SU-DHL-6 (cell line): ENCODE measurements at regions not wholly inside any gene's neighbourhood (a gene's known extent, or its start where the extent isn't known, plus 50 kb on each side); places are given as distances from the start of the nearest gene placed in this dataset.

Source experiments
- H2AFZ ChIP-seq: fragments of 200-600 bp; sonication (generic); 2 replicates; pipeline ENCODE4 v1.6.1; 2014; ENCODE audit warnings: low read depth, mild to moderate bottlenecking, moderate library complexity, mixed read lengths, antibody characterized with exemption, low read length; ENCODE audit not compliant: severe bottlenecking
- H3F3A ChIP-seq: fragments of 200-600 bp; shearing (Covaris generic); 2 replicates; pipeline ENCODE4 v1.6.0; 2016; ENCODE audit warnings: antibody characterized with exemption, mild to moderate bottlenecking; ENCODE audit not compliant: insufficient read depth
- H3K27ac ChIP-seq: fragments of 200-600 bp; sonication (generic); 2 replicates; pipeline ENCODE4 v1.5.1; 2016; ENCODE audit warnings: low read depth, mild to moderate bottlenecking, low read length, moderate library complexity, mixed read lengths
- H3K27me3 ChIP-seq: fragments of 200-600 bp; sonication (generic), shearing (Covaris generic); 2 replicates; pipeline ENCODE4 v1.6.0; 2014; ENCODE audit warnings: mild to moderate bottlenecking, low read length
- H3K36me3 ChIP-seq: fragments of 200-600 bp; sonication (generic); 2 replicates; pipeline ENCODE4 v1.6.1; 2014; ENCODE audit warnings: mild to moderate bottlenecking, low read length, mixed read lengths
- H3K4me2 ChIP-seq: fragments of 300-600, 200-600 bp; shearing (Covaris generic), sonication (generic); 2 replicates; pipeline ENCODE4 v1.6.0; 2014; ENCODE audit warnings: low read length, low read depth, mild to moderate bottlenecking; ENCODE audit not compliant: poor library complexity, severe bottlenecking
- H3K4me3 ChIP-seq: fragments of 200-600 bp; sonication (generic); 2 replicates; pipeline ENCODE4 v1.5.1; 2014; ENCODE audit warnings: antibody characterized with exemption, low read length, mild to moderate bottlenecking, mixed read lengths; ENCODE audit not compliant: insufficient read depth, poor library complexity, severe bottlenecking
- H3K79me2 ChIP-seq: fragments of 200-600 bp; sonication (generic); 2 replicates; pipeline ENCODE4 v1.6.1; 2014; ENCODE audit warnings: mild to moderate bottlenecking, low read length, moderate library complexity; ENCODE audit not compliant: insufficient read depth
- H3K9ac ChIP-seq: fragments of 200-600 bp; sonication (generic); 2 replicates; pipeline ENCODE4 v1.7.0; 2014; ENCODE audit warnings: mild to moderate bottlenecking, low read length
- H3K9me2 ChIP-seq: fragments of 200-600 bp; sonication (generic); replicated peaks from 2 replicates; pipeline ENCODE4 v1.6.1; 2014; ENCODE audit warnings: low read length; ENCODE audit not compliant: insufficient read depth
- H3K9me3 ChIP-seq: fragments of 200-600 bp; sonication (generic); 2 replicates; pipeline ENCODE4 v1.6.1; 2014; ENCODE audit warnings: low read length, mixed read lengths; ENCODE audit not compliant: insufficient read depth
- H4K20me1 ChIP-seq: fragments of 200-600 bp; sonication (generic); 2 replicates; pipeline ENCODE4 v1.6.1; 2014; ENCODE audit warnings: low read depth, mild to moderate bottlenecking, antibody characterized with exemption, low read length, moderate library complexity, mixed read lengths
- CTCF ChIP-seq: fragments of 200-600 bp; sonication (generic); IDR thresholded peaks from one replicate; pipeline ENCODE4 v1.5.1; 2017; ENCODE audit warnings: antibody characterized with exemption, mild to moderate bottlenecking, low read length, moderate library complexity; ENCODE audit not compliant: insufficient read depth, poor library complexity, severe bottlenecking
- EZH2phosphoT487 ChIP-seq: fragments of 200-600 bp; sonication (generic), shearing (Covaris generic); conservative IDR thresholded peaks from 2 replicates; pipeline ENCODE4 v1.6.1; 2018; ENCODE audit warnings: mild to moderate bottlenecking, antibody characterized with exemption, low read length, moderate library complexity, mixed read lengths

GRCh38 chr1:82586473-82586872, 785.7 kb downstream of the ADGRL2 start:
- TF ChIP-seq EZH2phosphoT487: no peak
- no peak for TF ChIP-seq CTCF
- no peak overlapping the region for H3K4me2 ChIP-seq
- no peaks in the 10 kb centered on the region for H3K36me3 ChIP-seq
- H3K9me2 ChIP-seq: no peaks in the 10 kb centered on the region
- H3K27ac ChIP-seq: no peak overlapping the region
- H3K27me3 ChIP-seq: no peaks in the 10 kb centered on the region
- H4K20me1 ChIP-seq: no peaks in the 10 kb centered on the region
- no peaks in the 10 kb centered on the region for H3F3A ChIP-seq
- 0 out of 2 replicates have a peak, but pooled peaks cover 6% of the 10 kb centered on the region for H3K9me3 ChIP-seq
- peak overlapping the region; percentile 47 for H2AFZ ChIP-seq
- H3K4me3 ChIP-seq: no peak overlapping the region
- H3K9ac ChIP-seq: no peak overlapping the region
- H3K79me2 ChIP-seq: no peaks in the 10 kb centered on the region

- no peak overlapping the region for H3K9ac ChIP-seq
- no peak overlapping the region for H3K4me3 ChIP-seq
- peaks cover 5% of the 10 kb centered on the region; the same call in 1 of the 2 replicates for H3K36me3 ChIP-seq
- H3K79me2 ChIP-seq: no peaks in the 10 kb centered on the region
- no peak overlapping the region for H3K4me2 ChIP-seq
- H4K20me1 ChIP-seq: no peaks in the 10 kb centered on the region
- TF ChIP-seq EZH2phosphoT487: no peak
- no peak for TF ChIP-seq CTCF
- no peaks in the 10 kb centered on the region for H3K9me2 ChIP-seq
- H3F3A ChIP-seq: peaks cover 18% of the 10 kb centered on the region
- no peak overlapping the region for H2AFZ ChIP-seq
- no peaks in the 10 kb centered on the region for H3K9me3 ChIP-seq
- H3K27ac ChIP-seq: no peak overlapping the region
- no peaks in the 10 kb centered on the region for H3K27me3 ChIP-seq
Observed at GRCh38 chr1:82582347-82582746, 781.6 kb downstream of the ADGRL2 start.

- no peaks in the 10 kb centered on the region for H3K9me2 ChIP-seq
- TF ChIP-seq CTCF (no peak), EZH2phosphoT487 (no peak)
- no peaks in the 10 kb centered on the region for H4K20me1 ChIP-seq
- peak overlapping the region; percentile 79 for H3K4me2 ChIP-seq
- no peaks in the 10 kb centered on the region for H3K9me3 ChIP-seq
- H3K9ac ChIP-seq: peak overlapping the region; percentile 54
- peak overlapping the region; percentile 10 for H2AFZ ChIP-seq
- peaks cover 5% of the 10 kb centered on the region; the same call in 1 of the 2 replicates for H3K36me3 ChIP-seq
- H3K4me3 ChIP-seq: peak overlapping the region; percentile 31
- H3K79me2 ChIP-seq: no peaks in the 10 kb centered on the region
- no peaks in the 10 kb centered on the region for H3K27me3 ChIP-seq
- H3F3A ChIP-seq: peaks cover 39% of the 10 kb centered on the region
- H3K27ac ChIP-seq: peak overlapping the region; percentile 96
Observed at GRCh38 chr1:82578086-82578726, 777.5 kb downstream of the ADGRL2 start.
